Prostate gland (tissue), 2 donors: ENCODE measurements at regions not wholly inside any gene's neighbourhood (a gene's known extent, or its start where the extent isn't known, plus 50 kb on each side); places are given as distances from the start of the nearest gene placed in this dataset.

ENCODE experiments used
- POLR2A ChIP-seq: fragments of 450-650 bp; IDR thresholded peaks from one replicate; pipeline ENCODE4 v1.6.1; 2016; ENCODE audit warnings: antibody characterized with exemption, mild to moderate bottlenecking
- TF ChIP-seq, protein P1 (sequence below), 4 experiments: fragments of 200-600 bp in 2 of 4; fragments of 450-650 bp in 2 of 4; sonication (generic) in 2 of 4; IDR thresholded peaks; 1 replicate in 3 of 4; 2 replicates in 1 of 4; pipeline ENCODE4 v1.5.1; 2016 to 2019; ENCODE audit warnings: antibody characterized with exemption in 4 of 4, mild to moderate bottlenecking in 2 of 4, moderate library complexity in 2 of 4

DNA sequence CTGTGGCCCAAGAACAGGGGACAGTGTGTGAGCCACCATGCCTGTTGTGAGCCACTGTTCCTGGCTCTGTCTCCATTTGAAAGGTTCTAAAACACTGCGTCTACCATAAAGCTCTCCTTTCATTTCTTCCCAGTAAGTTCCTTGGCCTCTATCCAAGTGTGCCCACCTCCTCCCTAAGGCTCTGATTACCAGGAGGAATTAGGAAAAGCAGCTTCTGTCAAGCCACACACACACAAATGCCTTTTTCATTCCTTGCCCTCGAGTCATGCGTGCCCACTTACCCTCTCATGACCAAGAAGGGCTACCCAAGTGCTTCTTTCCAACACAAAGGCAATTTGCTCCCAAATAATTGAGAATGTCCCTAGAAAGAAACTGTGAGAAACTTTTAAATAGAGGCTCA, 70.8 kb upstream of the PARD3 start:
- TF ChIP-seq, protein P1, sequence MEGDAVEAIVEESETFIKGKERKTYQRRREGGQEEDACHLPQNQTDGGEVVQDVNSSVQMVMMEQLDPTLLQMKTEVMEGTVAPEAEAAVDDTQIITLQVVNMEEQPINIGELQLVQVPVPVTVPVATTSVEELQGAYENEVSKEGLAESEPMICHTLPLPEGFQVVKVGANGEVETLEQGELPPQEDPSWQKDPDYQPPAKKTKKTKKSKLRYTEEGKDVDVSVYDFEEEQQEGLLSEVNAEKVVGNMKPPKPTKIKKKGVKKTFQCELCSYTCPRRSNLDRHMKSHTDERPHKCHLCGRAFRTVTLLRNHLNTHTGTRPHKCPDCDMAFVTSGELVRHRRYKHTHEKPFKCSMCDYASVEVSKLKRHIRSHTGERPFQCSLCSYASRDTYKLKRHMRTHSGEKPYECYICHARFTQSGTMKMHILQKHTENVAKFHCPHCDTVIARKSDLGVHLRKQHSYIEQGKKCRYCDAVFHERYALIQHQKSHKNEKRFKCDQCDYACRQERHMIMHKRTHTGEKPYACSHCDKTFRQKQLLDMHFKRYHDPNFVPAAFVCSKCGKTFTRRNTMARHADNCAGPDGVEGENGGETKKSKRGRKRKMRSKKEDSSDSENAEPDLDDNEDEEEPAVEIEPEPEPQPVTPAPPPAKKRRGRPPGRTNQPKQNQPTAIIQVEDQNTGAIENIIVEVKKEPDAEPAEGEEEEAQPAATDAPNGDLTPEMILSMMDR (IDR thresholded peaks at IDR 0.05), result no peak
- no peak for TF ChIP-seq POLR2A
